IPS-15b (cell line): ENCODE measurements at regions not wholly inside any gene's neighbourhood (a gene's known extent, or its start where the extent isn't known, plus 50 kb on each side); places are given as distances from the start of the nearest gene placed in this dataset.
"Not testable (repeated sequence)": the region's sequence is repeated elsewhere in the genome, so short reads cannot be mapped to it uniquely, and the experiment has no call there.

Experiments used
- H3K27me3 ChIP-seq: one replicate; pipeline ENCODE4 v1.6.1; 2013; ENCODE audit warnings: low read length; ENCODE audit not compliant: control insufficient read depth, insufficient read depth
- H3K36me3 ChIP-seq: one replicate; pipeline ENCODE4 v1.6.1; 2013; ENCODE audit warnings: low read length; ENCODE audit not compliant: control insufficient read depth, insufficient read depth
- H3K4me1 ChIP-seq: one replicate; pipeline ENCODE4 v1.6.1; 2013; ENCODE audit warnings: mild to moderate bottlenecking, low read length; ENCODE audit not compliant: control insufficient read depth, insufficient read depth
- H3K4me3 ChIP-seq: one replicate; pipeline ENCODE4 v1.5.1; 2013; ENCODE audit warnings: low read depth, low read length
- H3K9ac ChIP-seq: one replicate; pipeline ENCODE4 v1.6.1; 2013; ENCODE audit warnings: low read depth, mild to moderate bottlenecking, low read length
- H3K9me3 ChIP-seq: one replicate; pipeline ENCODE4 v1.6.1; 2013; ENCODE audit warnings: mild to moderate bottlenecking, low read length; ENCODE audit not compliant: control insufficient read depth, insufficient read depth

DNA sequence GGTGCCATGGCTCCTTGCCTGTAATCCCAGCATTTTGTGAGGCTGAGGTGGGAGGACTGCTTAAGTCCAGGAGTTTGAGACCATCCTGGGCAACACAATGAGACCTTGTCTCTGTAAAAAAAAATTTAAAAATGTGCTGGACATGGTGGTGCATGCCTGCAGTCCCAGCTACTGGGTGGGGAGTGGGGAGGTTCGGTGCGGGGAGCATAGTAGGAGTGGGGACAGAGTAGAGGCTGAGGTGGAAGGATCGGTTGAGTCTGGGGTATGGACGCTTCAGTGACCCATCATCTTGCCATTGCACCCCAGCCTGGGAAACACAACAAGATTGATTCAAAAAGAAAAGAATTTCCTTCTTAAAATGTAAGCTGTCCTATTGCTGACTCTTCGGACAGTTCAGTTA is 1490.0 kb upstream of the GBE1 start:
- no peaks in the 10 kb centered on the region for H3K9me3 ChIP-seq
- H3K4me3 ChIP-seq, result no peak overlapping the region
- H3K4me1 ChIP-seq, result no peaks in the 10 kb centered on the region
- H3K36me3 ChIP-seq, result no peaks in the 10 kb centered on the region
- no peaks in the 10 kb centered on the region for H3K27me3 ChIP-seq
- no peak overlapping the region for H3K9ac ChIP-seq

DNA sequence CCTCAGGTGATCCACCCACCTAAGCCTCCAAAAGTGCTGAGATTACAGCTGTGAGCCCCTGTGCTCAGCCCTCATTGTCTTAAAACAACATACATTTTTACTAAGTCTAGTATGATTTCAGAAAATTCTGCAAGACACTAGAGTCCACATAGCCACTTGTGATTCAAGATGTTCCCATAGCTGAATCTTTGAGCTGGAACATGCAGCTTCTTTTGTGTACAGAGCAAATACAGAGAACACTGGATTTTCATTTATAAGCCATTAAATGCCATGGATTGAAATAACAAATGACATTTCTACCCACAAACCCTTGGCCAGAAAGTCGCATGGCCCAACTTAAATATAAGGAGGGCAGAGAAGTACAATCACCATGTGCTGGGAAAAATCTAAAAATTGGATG is 1489.2 kb upstream of the GBE1 start:
- Histone ChIP-seq H3K9me3 (no peaks in the 10 kb centered on the region), H3K36me3 (no peaks in the 10 kb centered on the region), H3K4me3 (no peak overlapping the region), H3K9ac (no peak overlapping the region), H3K27me3 (no peaks in the 10 kb centered on the region), H3K4me1 (no peaks in the 10 kb centered on the region)

DNA sequence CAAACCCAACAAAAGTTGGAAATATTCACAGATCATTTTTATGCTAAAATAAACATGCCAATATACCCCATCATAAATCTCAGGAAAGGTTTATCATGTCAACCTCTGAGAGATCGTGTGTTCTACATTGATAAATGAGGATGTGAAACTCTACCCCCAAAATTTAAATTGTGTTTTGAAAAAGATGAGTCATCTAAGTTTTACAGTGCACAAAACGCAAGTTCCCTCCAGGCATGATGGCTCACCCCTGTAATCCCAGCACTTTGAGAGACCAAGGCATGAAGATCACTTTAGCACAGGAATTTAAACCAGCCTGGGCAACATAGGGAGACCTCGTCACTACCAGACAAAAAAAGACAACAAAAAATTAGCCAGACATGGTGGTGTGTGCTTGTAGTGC is 1487.0 kb upstream of the GBE1 start:
- Histone ChIP-seq H3K4me1 (no peaks in the 10 kb centered on the region), H3K9ac (no peak overlapping the region)

DNA sequence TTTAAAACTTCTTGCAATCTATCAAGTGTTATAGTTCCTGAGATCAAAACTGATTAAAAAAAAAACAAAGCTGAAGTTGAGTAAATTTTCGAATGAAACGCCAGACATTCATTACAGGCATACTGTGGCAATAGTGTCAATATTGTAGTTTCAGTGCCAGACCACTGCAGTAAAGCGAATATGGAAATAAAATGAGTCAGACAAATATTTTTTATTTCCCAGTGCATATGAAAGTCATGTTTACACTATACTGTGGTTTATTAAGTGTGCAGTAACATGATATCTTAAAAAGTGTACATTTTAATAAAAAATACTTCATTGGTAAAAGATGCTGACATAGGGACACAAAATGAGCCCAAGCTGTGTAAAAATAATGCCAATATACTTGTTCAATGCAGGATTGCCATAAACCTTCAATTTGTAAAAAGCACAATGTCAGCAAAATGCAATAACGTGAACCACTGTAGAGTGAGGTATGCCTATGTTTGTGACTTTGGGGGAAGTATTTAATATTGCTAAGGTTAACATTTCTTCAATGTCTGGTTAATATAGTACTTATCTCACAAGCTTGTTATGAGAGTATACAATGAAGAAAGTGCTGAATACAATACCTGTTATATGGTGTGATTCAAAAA is 1473.9 kb upstream of the GBE1 start:
- H3K27me3 ChIP-seq, result no peaks in the 10 kb centered on the region
- no peaks in the 10 kb centered on the region for H3K36me3 ChIP-seq
- no peaks in the 10 kb centered on the region for H3K9me3 ChIP-seq

More for the DNA sequence above, 1487.0 kb upstream of the GBE1 start:
- Histone ChIP-seq H3K27me3 (no peaks in the 10 kb centered on the region), H3K9me3 (no peaks in the 10 kb centered on the region), H3K36me3 (no peaks in the 10 kb centered on the region), H3K4me3 (no peak overlapping the region)

DNA sequence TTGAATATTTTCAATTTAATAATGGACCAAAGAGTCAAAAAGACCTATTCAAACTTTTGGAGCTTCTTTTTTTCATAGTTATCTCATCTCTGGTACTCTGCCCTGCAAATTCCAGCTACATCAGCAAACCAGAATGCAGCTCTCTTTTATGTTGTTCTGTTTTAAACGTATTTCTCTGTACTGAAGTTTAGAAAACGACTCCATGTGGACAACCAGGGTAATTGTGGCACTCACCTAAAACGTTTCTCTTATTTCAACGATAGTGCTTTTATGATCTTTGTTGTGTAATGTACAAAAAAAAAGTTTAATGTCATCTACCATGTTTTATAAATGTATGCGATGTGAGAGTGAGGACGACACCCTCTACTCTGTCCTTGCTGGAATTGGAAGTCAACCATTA is 1472.3 kb upstream of the GBE1 start:
- H3K4me3 ChIP-seq, result no peak overlapping the region
- H3K36me3 ChIP-seq, result no peaks in the 10 kb centered on the region
- H3K9ac ChIP-seq, result no peak overlapping the region

More for the DNA sequence above, 1473.9 kb upstream of the GBE1 start:
- H3K4me1 ChIP-seq, result no peaks in the 10 kb centered on the region
- no peak overlapping the region for H3K4me3 ChIP-seq
- H3K9ac ChIP-seq, result no peak overlapping the region

DNA sequence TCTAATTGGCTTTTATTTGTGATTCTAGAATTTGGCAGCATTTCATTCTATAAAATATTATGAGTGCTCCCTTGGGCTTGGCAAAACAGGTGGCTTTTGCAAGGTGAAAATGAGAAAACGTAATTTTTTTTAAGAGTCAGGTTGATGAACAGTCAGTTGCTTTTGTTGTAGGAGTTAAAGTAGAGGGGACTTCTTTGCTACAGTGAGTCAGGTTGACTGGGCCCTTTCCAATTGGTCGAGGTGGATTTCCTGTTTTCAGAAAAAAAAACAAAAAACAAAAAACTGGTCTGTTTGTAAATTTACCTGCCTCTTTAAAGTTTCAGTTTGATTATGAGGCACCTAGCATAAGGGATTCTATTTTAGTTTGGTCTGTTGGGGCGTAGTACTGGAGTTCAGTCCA is 1469.4 kb upstream of the GBE1 start:
- Histone ChIP-seq H3K9me3 (no peaks in the 10 kb centered on the region), H3K27me3 (no peaks in the 10 kb centered on the region), H3K4me1 (no peaks in the 10 kb centered on the region), H3K36me3 (no peaks in the 10 kb centered on the region), H3K9ac (no peak overlapping the region), H3K4me3 (no peak overlapping the region)

More for the DNA sequence above, 1472.3 kb upstream of the GBE1 start:
- Histone ChIP-seq H3K27me3 (no peaks in the 10 kb centered on the region), H3K9me3 (no peaks in the 10 kb centered on the region), H3K4me1 (no peaks in the 10 kb centered on the region)

DNA sequence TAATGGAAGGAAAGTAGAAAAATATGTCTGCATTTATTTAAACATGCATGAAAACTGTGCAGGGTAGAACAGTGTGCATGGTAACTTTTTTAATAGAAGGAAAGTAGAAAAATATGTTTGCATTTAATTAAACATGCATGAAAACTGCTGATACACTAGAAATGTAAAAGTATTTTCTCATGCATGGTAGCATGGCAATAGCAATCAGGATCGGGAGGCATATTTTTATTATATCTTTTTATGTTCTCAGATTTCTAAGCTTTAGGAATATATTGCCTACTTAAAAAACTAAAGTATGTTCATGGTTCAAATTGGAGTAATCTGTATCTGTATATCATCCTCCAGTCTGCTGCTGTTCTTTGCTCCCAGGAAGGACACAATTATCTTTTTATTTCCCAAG is 1468.9 kb upstream of the GBE1 start:
- H3K4me3 ChIP-seq, result no peak overlapping the region
- no peaks in the 10 kb centered on the region for H3K9me3 ChIP-seq
- H3K36me3 ChIP-seq, result no peaks in the 10 kb centered on the region
- no peaks in the 10 kb centered on the region for H3K27me3 ChIP-seq
- H3K9ac ChIP-seq, result no peak overlapping the region
- no peaks in the 10 kb centered on the region for H3K4me1 ChIP-seq

DNA sequence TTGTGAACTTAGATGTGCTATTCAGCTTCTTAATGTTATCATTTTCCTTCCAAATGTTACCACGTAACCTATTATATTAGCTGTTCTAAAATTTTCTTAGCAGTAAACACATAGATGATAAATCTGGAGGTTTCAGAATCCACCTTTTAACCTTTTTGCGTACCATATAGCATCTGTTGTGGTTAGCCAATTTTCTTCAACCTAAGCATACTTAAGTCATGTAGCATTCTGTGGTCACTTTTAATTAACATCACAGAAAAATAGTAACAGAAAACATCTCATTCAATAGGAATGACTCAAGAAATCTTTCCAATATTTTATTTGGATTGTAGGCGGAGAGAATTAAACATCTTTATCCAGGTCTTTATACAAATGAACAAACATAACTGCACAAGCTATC is 1465.3 kb upstream of the GBE1 start:
- H3K4me1 ChIP-seq, result no peaks in the 10 kb centered on the region

DNA sequence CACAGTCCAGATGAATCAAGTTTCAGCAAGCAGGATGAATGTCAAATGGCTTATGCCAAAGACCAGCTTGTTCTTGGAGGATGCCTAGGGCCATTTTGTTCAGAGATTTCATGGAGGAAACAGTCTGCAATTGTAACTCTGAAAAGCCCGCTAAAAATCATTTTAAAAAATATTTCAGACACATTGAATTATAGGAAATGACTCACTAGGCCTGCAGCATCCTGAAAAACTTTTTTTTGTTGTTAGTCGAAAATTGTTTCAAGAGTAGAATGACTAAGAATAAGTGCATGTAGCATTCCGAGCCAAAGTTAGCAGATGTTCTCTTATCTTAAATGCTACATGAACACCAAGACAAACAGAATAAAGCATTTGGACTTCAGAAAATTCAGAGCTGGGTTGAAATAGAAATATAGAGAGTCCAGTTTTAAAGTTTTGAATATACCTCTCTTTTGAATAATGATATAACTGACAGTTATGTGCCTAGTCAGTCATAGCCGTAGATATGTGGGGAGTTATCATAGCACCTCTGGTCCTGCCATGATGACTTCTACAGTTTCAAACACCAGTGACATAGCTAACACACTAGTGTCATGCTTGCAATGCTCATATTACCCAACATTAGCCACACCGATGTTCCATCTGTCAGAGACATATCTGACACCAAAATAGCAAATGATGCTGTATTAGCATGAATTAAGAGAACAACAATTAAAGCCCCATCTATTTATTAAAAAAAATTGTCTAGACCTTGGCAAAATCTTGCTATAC is 1462.8 kb upstream of the GBE1 start:
- no peak overlapping the region for H3K4me3 ChIP-seq
- no peaks in the 10 kb centered on the region for H3K9me3 ChIP-seq
- H3K4me1 ChIP-seq, result no peaks in the 10 kb centered on the region
- H3K9ac ChIP-seq, result no peak overlapping the region
- H3K27me3 ChIP-seq, result no peaks in the 10 kb centered on the region
- H3K36me3 ChIP-seq, result no peaks in the 10 kb centered on the region

More for the DNA sequence above, 1465.3 kb upstream of the GBE1 start:
- no peak overlapping the region for H3K9ac ChIP-seq
- no peaks in the 10 kb centered on the region for H3K27me3 ChIP-seq
- H3K4me3 ChIP-seq, result no peak overlapping the region
- H3K9me3 ChIP-seq, result no peaks in the 10 kb centered on the region
- no peaks in the 10 kb centered on the region for H3K36me3 ChIP-seq

DNA sequence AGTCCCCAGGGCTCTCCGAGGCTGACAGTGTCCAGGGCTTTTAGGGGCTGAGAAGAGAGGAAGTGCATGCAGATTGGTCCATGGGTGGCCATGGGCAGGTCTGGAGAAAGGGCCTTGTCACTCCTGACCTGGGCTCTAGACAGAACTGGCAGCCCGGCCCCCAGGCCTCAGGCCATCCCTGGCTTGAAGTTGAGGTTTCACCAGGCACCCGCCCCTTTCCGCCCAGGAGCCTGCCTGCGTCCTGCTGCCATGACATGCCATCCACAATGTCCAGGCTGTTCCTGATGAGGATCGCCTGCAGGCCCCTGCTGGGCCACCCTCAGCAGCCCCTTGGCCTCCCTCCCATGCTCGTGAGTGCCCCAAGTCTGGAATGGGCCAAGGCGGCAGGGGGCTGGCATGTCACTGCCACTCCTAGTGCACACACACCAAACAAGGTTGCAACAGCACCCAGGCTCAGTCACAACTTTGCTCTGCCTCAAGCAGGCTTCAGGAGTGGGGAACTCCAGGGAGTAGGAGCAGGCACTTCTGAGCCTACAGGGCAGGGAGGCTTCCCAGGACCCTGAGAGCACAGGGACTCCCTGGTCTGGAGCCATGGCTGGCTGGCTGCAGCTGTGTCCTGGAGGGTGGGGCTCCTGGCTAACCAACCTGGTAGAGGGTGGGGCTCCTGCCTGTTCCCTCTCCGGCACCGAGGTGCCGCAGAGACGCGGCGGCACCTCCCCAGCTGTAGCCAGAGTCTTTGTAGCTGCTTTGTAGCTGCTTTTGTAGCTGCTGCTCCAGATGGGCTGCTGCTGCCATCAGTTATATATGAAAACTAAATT is 1457.1 kb upstream of the GBE1 start:
- no peaks in the 10 kb centered on the region for H3K4me1 ChIP-seq
- no peaks in the 10 kb centered on the region for H3K36me3 ChIP-seq
- H3K9me3 ChIP-seq, result no peaks in the 10 kb centered on the region
- H3K4me3 ChIP-seq, result no peak overlapping the region
- no peaks in the 10 kb centered on the region for H3K27me3 ChIP-seq
- no peak overlapping the region for H3K9ac ChIP-seq

DNA sequence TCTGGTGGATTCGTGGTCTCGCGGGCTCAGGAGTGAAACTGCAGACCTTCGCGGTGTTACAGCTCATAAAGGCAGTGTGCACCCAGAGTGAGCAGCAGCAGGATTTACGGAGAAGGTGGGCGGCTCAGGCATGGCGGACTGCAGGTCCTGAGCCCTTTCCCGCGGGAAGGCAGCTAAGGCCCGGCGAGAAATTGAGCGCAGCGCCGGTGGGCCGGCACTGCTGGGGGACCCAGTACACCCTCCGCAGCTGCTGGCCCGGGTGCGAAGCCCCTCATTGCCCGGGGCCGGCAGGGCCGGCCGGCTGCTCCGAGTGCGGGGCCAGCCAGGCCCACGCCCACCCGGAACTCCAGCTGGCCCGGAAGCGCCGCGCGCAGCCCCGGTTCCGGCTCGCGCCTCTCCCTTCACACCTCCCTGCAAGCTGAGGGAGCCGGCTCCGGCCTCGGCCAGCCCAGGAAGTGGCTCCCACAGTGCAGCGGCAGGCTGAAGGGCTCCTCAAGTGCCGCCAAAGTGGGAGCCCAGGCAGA is 1456.2 kb upstream of the GBE1 start:
- not testable (repeated sequence) for H3K9me3 ChIP-seq, H3K36me3 ChIP-seq, H3K4me1 ChIP-seq, H3K4me3 ChIP-seq, H3K27me3 ChIP-seq, H3K9ac ChIP-seq
